AG10803 (cell line): ENCODE measurements at regions not wholly inside any gene's neighbourhood (a gene's known extent, or its start where the extent isn't known, plus 50 kb on each side); places are given as distances from the start of the nearest gene placed in this dataset.

Experiments used
- DNase-seq: peaks from one replicate; pipeline ENCODE4 v3.0.0; 2010; ENCODE audit warnings: low read depth
- H3K4me3 ChIP-seq: 2 replicates; pipeline ENCODE4 v1.5.1; 2011; ENCODE audit warnings: mild to moderate bottlenecking, low read length, control low read depth
- CTCF ChIP-seq: conservative IDR thresholded peaks from 2 replicates; pipeline ENCODE4 v1.5.1; 2011; ENCODE audit warnings: mild to moderate bottlenecking, low read length, control low read depth, inconsistent platforms

GRCh38 chr17:72065556-72065955 is 55.3 kb upstream of the SOX9 start:
- H3K4me3 ChIP-seq, result no peak overlapping the region
- TF ChIP-seq CTCF, result no peak
- DNase-seq, result no peak

DNA sequence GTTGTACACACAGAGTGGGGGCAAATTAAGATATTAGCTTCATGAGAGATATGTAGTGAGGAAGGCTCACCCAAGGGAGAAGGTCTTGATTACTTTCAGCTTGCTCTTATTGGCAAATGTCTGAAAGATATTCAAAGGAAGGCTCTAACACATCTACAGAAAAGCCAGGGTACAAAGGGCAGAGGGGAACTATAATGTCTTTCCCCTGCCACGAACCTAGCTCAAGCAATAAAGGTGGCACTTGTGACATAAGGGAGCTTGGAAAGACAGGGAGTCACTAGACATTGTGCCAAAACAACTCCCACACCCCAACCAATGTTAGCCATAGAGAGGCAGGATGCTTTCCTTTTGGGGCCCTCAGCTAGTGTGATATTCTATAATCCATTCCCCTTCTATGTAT is 52.2 kb upstream of the SOX9 start:
- DNase-seq, result no peak

DNA sequence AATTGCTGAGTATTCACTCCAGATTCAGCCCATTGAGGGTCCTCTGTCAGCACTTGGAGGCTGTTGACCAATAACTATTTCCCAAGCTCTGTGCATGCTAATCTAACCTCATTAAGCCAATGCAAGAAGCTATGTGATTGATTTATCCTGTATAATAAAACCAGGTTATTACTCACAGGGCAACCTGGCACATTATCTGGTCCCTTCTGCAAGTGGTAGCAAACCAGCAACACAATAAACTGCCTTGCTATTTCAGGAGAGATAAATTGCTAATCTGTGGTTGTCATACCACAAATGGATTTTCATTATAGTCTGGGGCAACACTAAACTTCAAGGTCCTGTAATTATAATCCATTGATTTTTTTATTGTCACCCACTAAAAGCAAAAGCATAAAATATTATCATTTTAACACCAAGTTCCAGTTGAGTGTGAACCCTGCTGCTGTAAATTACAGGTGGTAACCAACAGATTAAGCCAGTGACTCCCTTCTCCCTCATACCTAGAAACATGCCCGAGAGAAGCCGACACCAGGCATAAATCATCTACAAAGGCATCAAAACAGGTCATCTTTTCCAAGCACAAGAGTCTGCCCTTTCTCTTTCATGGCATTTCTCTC is 51.1 kb upstream of the SOX9 start:
- no peak for DNase-seq
- H3K4me3 ChIP-seq, result no peak overlapping the region
- no peak for TF ChIP-seq CTCF

More for the DNA sequence above, 52.2 kb upstream of the SOX9 start:
- no peak for TF ChIP-seq CTCF
- no peak overlapping the region for H3K4me3 ChIP-seq
